IMR-90 (cell line): ENCODE measurements at regions not wholly inside any gene's neighbourhood (a gene's known extent, or its start where the extent isn't known, plus 50 kb on each side); places are given as distances from the start of the nearest gene placed in this dataset.

Source experiments
- ATAC-seq: fragments of 200-7000 bp; cut with Tn5 transposase; 2 replicates; pipeline ENCODE4 v1.9.1; 2020; ENCODE audit warnings: low read depth, mild to moderate bottlenecking, moderate library complexity
- BruUV-seq: library from RNA; stranded (reverse); fragments of 400-500 nt; replicated peaks from 2 replicates; lab custom pipeline; 2021; lab: Mats Ljungman, UMichigan
- CTCF ChIA-PET: fragments of 300-600 bp; formaldehyde crosslinking; extraction: SDS; loops from one replicate; lab custom pipeline; 2021; ENCODE audit warnings: antibody characterized with exemption; lab: Yijun Ruan, JAX
- POLR2A ChIA-PET: fragments of 300-600 bp; sonication (Branson Sonifier 250); formaldehyde crosslinking; loops from one replicate; lab custom pipeline; 2022; ENCODE audit warnings: antibody characterized with exemption; ENCODE audit not compliant: unreplicated experiment; lab: Charles Lee
- DNase-seq: peaks from one replicate; pipeline ENCODE4 v3.0.0; 2013
- H2AFZ ChIP-seq: replicated peaks from 2 replicates; pipeline ENCODE3; 2013; ENCODE audit warnings: low read length, mild to moderate bottlenecking; ENCODE audit not compliant: poor library complexity
- H2AK5ac ChIP-seq: 2 replicates; pipeline ENCODE4 v1.6.1; 2013; ENCODE audit warnings: low read depth, low read length, inconsistent platforms
- H2AK9ac ChIP-seq: replicated peaks from 2 replicates; pipeline ENCODE3; 2013; ENCODE audit warnings: mild to moderate bottlenecking, low read depth, low read length, moderate library complexity; ENCODE audit not compliant: poor library complexity
- H2BK120ac ChIP-seq: 2 replicates; pipeline ENCODE4 v1.6.1; 2013; ENCODE audit warnings: low read depth, low read length, inconsistent platforms
- H2BK15ac ChIP-seq: 3 replicates; pipeline ENCODE4 v1.6.1; 2013; ENCODE audit warnings: low read depth, low read length, inconsistent platforms
- H2BK20ac ChIP-seq: 2 replicates; pipeline ENCODE4 v1.6.1; 2013; ENCODE audit warnings: low read depth, mild to moderate bottlenecking, inconsistent platforms, low read length, moderate library complexity
- H2BK5ac ChIP-seq: 2 replicates; pipeline ENCODE4 v1.6.1; 2013; ENCODE audit warnings: mild to moderate bottlenecking, low read depth, low read length, inconsistent platforms; ENCODE audit not compliant: poor library complexity, severe bottlenecking
- H3K14ac ChIP-seq: replicated peaks from 2 replicates; pipeline ENCODE4 v1.6.1; 2013; ENCODE audit warnings: low read depth, low read length, inconsistent platforms
- H3K18ac ChIP-seq: 2 replicates; pipeline ENCODE4 v1.6.1; 2013; ENCODE audit warnings: low read depth, low read length, control low read depth
- H3K23ac ChIP-seq: 2 replicates; pipeline ENCODE4 v1.6.1; 2013; ENCODE audit warnings: low read depth, low read length, inconsistent platforms
- H3K27ac ChIP-seq: 2 replicates; pipeline ENCODE4 v1.5.1; 2013; ENCODE audit warnings: mild to moderate bottlenecking, control low read depth, low read length; ENCODE audit not compliant: insufficient read depth
- H3K27me3 ChIP-seq: 2 replicates; pipeline ENCODE4 v1.6.1; 2013; ENCODE audit warnings: low read length; ENCODE audit not compliant: control insufficient read depth, insufficient read depth
- H3K36me3 ChIP-seq: 2 replicates; pipeline ENCODE4 v1.6.1; 2013; ENCODE audit warnings: low read length, mixed read lengths; ENCODE audit not compliant: control insufficient read depth, insufficient read depth
- H3K4ac ChIP-seq: 2 replicates; pipeline ENCODE4 v1.6.1; 2013; ENCODE audit warnings: low read depth, low read length, inconsistent platforms
- H3K4me1 ChIP-seq: 2 replicates; pipeline ENCODE4 v1.6.1; 2013; ENCODE audit warnings: low read length, mixed read lengths; ENCODE audit not compliant: control insufficient read depth, insufficient read depth
- H3K4me2 ChIP-seq: 2 replicates; pipeline ENCODE4 v1.6.1; 2013; ENCODE audit warnings: low read depth, mild to moderate bottlenecking, control low read depth, low read length, moderate library complexity
- H3K4me3 ChIP-seq: 2 replicates; pipeline ENCODE4 v1.5.1; 2013; ENCODE audit warnings: low read depth, mild to moderate bottlenecking, control low read depth, low read length, moderate library complexity; ENCODE audit not compliant: insufficient read depth
- H3K56ac ChIP-seq: 2 replicates; pipeline ENCODE4 v1.6.1; 2013; ENCODE audit warnings: low read length, inconsistent platforms; ENCODE audit not compliant: insufficient read depth; ENCODE audit errors: extremely low read depth
- H3K79me1 ChIP-seq, 2 experiments: 2 replicates each; pipeline ENCODE4 v1.6.1; 2013; ENCODE audit warnings: low read length in 2 of 2, inconsistent platforms in 1 of 2, low read depth in 1 of 2
- H3K9ac ChIP-seq: 2 replicates; pipeline ENCODE4 v1.6.1; 2013; ENCODE audit warnings: low read depth, low read length, control low read depth
- H3K9me1 ChIP-seq: 2 replicates; pipeline ENCODE4 v1.6.1; 2013; ENCODE audit warnings: low read length, inconsistent platforms; ENCODE audit not compliant: insufficient read depth
- H3K9me3 ChIP-seq: 2 replicates; pipeline ENCODE4 v1.6.1; 2013; ENCODE audit warnings: low read length; ENCODE audit not compliant: control insufficient read depth, insufficient read depth
- H4K20me1 ChIP-seq: 2 replicates; pipeline ENCODE4 v1.6.1; 2013; ENCODE audit warnings: low read length, inconsistent platforms; ENCODE audit not compliant: insufficient read depth
- H4K5ac ChIP-seq: 2 replicates; pipeline ENCODE4 v1.6.1; 2013; ENCODE audit warnings: mild to moderate bottlenecking, low read depth, low read length, control low read depth
- H4K8ac ChIP-seq, 2 experiments: 2 replicates each; pipeline ENCODE4 v1.6.1; 2013; ENCODE audit warnings: low read depth in 2 of 2, low read length in 2 of 2, control low read depth in 1 of 2, inconsistent platforms in 1 of 2
- H4K91ac ChIP-seq: 2 replicates; pipeline ENCODE4 v1.6.1; 2013; ENCODE audit warnings: low read depth, low read length, inconsistent platforms; ENCODE audit not compliant: insufficient read depth
- CHD1 ChIP-seq: IDR thresholded peaks from 2 replicates; pipeline ENCODE4 v1.6.1; 2012; ENCODE audit warnings: low read depth, low read length, improper control_type of control experiment
- MXI1 ChIP-seq: IDR thresholded peaks from 2 replicates; pipeline ENCODE4 v1.6.1; 2012; ENCODE audit warnings: low read depth, mild to moderate bottlenecking, low read length, moderate library complexity, borderline replicate concordance
- USF2 ChIP-seq: fragments of 150-350 bp; IDR thresholded peaks from 2 replicates; pipeline ENCODE4 v1.6.1; 2017; ENCODE audit warnings: mild to moderate bottlenecking, antibody characterized with exemption, low read length, low read depth
- WGBS, 2 experiments: methylation state at CpG; one replicate each; pipeline versions ENCODE4 v1.1.5 to v1.1.7; 2013; ENCODE audit warnings: missing lambda C conversion rate in 2 of 2; ENCODE audit not compliant: insufficient read length in 1 of 2; ENCODE audit errors: extremely low coverage in 2 of 2; 5-methylcytosine and 5-hydroxymethylcytosine counted together
- dilution Hi-C: fragments of 300-500 bp; cut with HindIII; formaldehyde crosslinking; loops from one replicate; pipeline ENCODE4 v1.14.3; 2018; ENCODE audit warnings: low sequenced_read_pairs; ENCODE audit not compliant: unreplicated experiment
- in situ Hi-C: fragments of 300-500 bp; cut with MboI; formaldehyde crosslinking; loops from 3 replicates; pipeline ENCODE4 v1.14.3; 2019; ENCODE audit warnings: low sequenced_read_pairs, inconsistent platforms, mixed read lengths
- intact Hi-C: fragments of 100-400 bp; cut with micrococcal nuclease; formaldehyde crosslinking; loops from 2 replicates; pipeline ENCODE4 v1.10.0; 2022

- DNase-seq (no peak), ATAC-seq (no peak)
- dilution Hi-C loops, result no loop called here
- Histone ChIP-seq H3K27ac (no peak overlapping the region), H3K4me2 (no peak overlapping the region), H3K9me3 (peaks cover 21% of the 10 kb centered on the region), H3K56ac (no peak overlapping the region), H2AK9ac (no peak overlapping the region), H2BK15ac (no peak overlapping the region), H4K20me1 (no peaks in the 10 kb centered on the region), H4K8ac (no peak overlapping the region), H3K79me1 (no peaks in the 10 kb centered on the region), H2BK5ac (no peak overlapping the region), H3K36me3 (no peaks in the 10 kb centered on the region), H3K27me3 (no peaks in the 10 kb centered on the region), H3K23ac (no peak overlapping the region), H3K4ac (no peak overlapping the region), H3K18ac (no peak overlapping the region), H3K9ac (no peak overlapping the region), H2BK20ac (no peak overlapping the region), H2BK120ac (no peak overlapping the region), H2AK5ac (no peak overlapping the region), H3K4me1 (no peaks in the 10 kb centered on the region), H3K4me3 (no peak overlapping the region), H4K5ac (no peak overlapping the region), H4K91ac (no peak overlapping the region), H3K14ac (no peak overlapping the region), H3K9me1 (no peaks in the 10 kb centered on the region), H2AFZ (no peak overlapping the region)
- ChIA-PET POLR2A (no interaction called here), CTCF (no interaction called here)
- no peak for TF ChIP-seq USF2
- TF ChIP-seq CHD1, result no peak
- no peak for TF ChIP-seq MXI1
- no CpG with 5 or more reads among the region's 10 CpGs for WGBS, 2 experiments
- in situ Hi-C loops, result no loop called here
- BruUV-seq, result no TSS peak
- intact Hi-C loops, result no loop called here
Observed at GRCh38 chr11:134714021-134714656, 302.1 kb upstream of the B3GAT1 start.
